ENCODE measurements at regions not wholly inside any gene's neighbourhood (a gene's known extent, or its start where the extent isn't known, plus 50 kb on each side); places are given as distances from the start of the nearest gene placed in this dataset.

GRCh38 chr12:98173773-98174427, 341.5 kb upstream of the TMPO start:
- no peak overlapping the region for H3K4me2 ChIP-seq (replicated peaks; ENCODE audit: extremely low read depth, low read length, poor library complexity, severe bottlenecking)
- no peak overlapping the region for H3K9ac ChIP-seq (ENCODE audit: insufficient read depth, low read length, poor library complexity, severe bottlenecking)
- no peaks in the 10 kb centered on the region for H3K79me2 ChIP-seq (ENCODE audit: insufficient read depth, low read length)
- H3K27me3 Mint-ChIP-seq (ENCODE audit: low read depth in 3 of 3), result peaks cover 0 to 2% (median 1%) of the 10 kb centered on the region in 3 donors
- H3K27ac Mint-ChIP-seq, result no peak overlapping the region
- peaks cover 0 to under 1% (median 0%) of the 10 kb centered on the region in 7 donors for H3K9me3 Mint-ChIP-seq
- intact Hi-C loops (cut with micrococcal nuclease), result no loop called here
- no peak for DNase-seq
- H3K4me1 Mint-ChIP-seq, result no peaks in the 10 kb centered on the region
- no peak overlapping the region for H2AFZ ChIP-seq (ENCODE audit: insufficient read depth, low read depth, low read length, poor library complexity, severe bottlenecking)
- no peaks in the 10 kb centered on the region for H3K36me3 Mint-ChIP-seq
- H3K27me3 ChIP-seq (ENCODE audit: control insufficient read depth in 2 of 2, insufficient read depth in 2 of 2, low read length in 2 of 2), result no peaks in the 10 kb centered on the region
- no peaks in the 10 kb centered on the region for H3K9me3 ChIP-seq (replicated peaks in 1 of 2; ENCODE audit: control insufficient read depth in 1 of 2, insufficient read depth in 1 of 2, low read length in 2 of 2)
- TF ChIP-seq, protein P1, sequence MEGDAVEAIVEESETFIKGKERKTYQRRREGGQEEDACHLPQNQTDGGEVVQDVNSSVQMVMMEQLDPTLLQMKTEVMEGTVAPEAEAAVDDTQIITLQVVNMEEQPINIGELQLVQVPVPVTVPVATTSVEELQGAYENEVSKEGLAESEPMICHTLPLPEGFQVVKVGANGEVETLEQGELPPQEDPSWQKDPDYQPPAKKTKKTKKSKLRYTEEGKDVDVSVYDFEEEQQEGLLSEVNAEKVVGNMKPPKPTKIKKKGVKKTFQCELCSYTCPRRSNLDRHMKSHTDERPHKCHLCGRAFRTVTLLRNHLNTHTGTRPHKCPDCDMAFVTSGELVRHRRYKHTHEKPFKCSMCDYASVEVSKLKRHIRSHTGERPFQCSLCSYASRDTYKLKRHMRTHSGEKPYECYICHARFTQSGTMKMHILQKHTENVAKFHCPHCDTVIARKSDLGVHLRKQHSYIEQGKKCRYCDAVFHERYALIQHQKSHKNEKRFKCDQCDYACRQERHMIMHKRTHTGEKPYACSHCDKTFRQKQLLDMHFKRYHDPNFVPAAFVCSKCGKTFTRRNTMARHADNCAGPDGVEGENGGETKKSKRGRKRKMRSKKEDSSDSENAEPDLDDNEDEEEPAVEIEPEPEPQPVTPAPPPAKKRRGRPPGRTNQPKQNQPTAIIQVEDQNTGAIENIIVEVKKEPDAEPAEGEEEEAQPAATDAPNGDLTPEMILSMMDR (IDR thresholded peaks at IDR 0.05), result no peak
- no peak overlapping the region for H3K4me3 ChIP-seq (replicated peaks in 1 of 3; ENCODE audit: low read depth in 2 of 3, low read length in 3 of 3)
- H3K27ac ChIP-seq (ENCODE audit: low read depth in 1 of 2, low read length in 2 of 2), result no peak overlapping the region
- H3K36me3 ChIP-seq (replicated peaks in 1 of 2; ENCODE audit: control insufficient read depth in 1 of 2, insufficient read depth in 2 of 2, low read length in 2 of 2), result no peaks in the 10 kb centered on the region
- no CpG with 5 or more reads among the region's 1 CpG for WGBS (ENCODE audit: insufficient coverage)
- H3K4me1 ChIP-seq (ENCODE audit: control insufficient read depth in 1 of 2, insufficient read depth in 2 of 2, low read length in 2 of 2), result no peaks in the 10 kb centered on the region
- no peak overlapping the region for H3K4me3 Mint-ChIP-seq
- no peaks in the 10 kb centered on the region for H4K20me1 ChIP-seq (ENCODE audit: insufficient read depth, low read length)

DNA sequence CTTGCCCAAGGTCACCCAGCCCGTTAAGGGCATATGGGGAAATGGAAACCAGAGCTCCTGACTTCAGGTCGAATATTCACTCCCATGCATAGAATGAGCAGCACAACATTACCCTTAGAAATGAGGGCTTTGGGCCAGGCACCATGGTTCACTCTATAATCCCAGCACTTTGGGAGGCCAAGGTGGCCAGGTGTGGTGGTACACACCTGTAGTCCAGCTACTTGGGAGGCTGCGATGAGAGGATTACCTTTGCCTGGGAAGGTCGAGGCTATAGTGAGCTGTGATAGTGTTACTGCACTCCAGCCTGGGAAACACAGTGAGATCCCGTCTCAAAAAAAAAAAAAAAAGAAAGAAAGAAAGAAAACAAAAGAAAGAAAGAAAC, 341.0 kb upstream of the TMPO start:
- no peaks in the 10 kb centered on the region for H3K27me3 ChIP-seq (ENCODE audit: control insufficient read depth in 2 of 2, insufficient read depth in 2 of 2, low read length in 2 of 2)
- DNase-seq, result no peak
- H3K4me3 ChIP-seq (replicated peaks in 1 of 3; ENCODE audit: low read depth in 2 of 3, low read length in 3 of 3), result no peak overlapping the region
- H2AFZ ChIP-seq (ENCODE audit: insufficient read depth, low read depth, low read length, poor library complexity, severe bottlenecking), result no peak overlapping the region
- intact Hi-C loops (cut with micrococcal nuclease), result no loop called here
- H3K9me3 ChIP-seq (replicated peaks in 1 of 2; ENCODE audit: control insufficient read depth in 1 of 2, insufficient read depth in 1 of 2, low read length in 2 of 2), result no peaks in the 10 kb centered on the region
- WGBS (ENCODE audit: insufficient coverage), result 100% methylated on average over 3 of the region's 5 CpGs
- no peaks in the 10 kb centered on the region for H3K79me2 ChIP-seq (ENCODE audit: insufficient read depth, low read length)
- TF ChIP-seq, protein P1 (IDR thresholded peaks at IDR 0.05), result no peak
- no peaks in the 10 kb centered on the region for H3K4me1 ChIP-seq (ENCODE audit: control insufficient read depth in 1 of 2, insufficient read depth in 2 of 2, low read length in 2 of 2)
- no peak overlapping the region for H3K4me3 Mint-ChIP-seq
- no peak overlapping the region for H3K27ac Mint-ChIP-seq
- no peaks in the 10 kb centered on the region for H3K9me3 Mint-ChIP-seq
- no peak overlapping the region for H3K27ac ChIP-seq (ENCODE audit: low read depth in 1 of 2, low read length in 2 of 2)
- H3K27me3 Mint-ChIP-seq (ENCODE audit: low read depth in 3 of 3), result peaks cover 0 to 3% (median 1%) of the 10 kb centered on the region in 3 donors
- no peaks in the 10 kb centered on the region for H3K36me3 Mint-ChIP-seq
- H3K4me1 Mint-ChIP-seq, result no peaks in the 10 kb centered on the region
- no peaks in the 10 kb centered on the region for H4K20me1 ChIP-seq (ENCODE audit: insufficient read depth, low read length)
- no peaks in the 10 kb centered on the region for H3K36me3 ChIP-seq (replicated peaks in 1 of 2; ENCODE audit: control insufficient read depth in 1 of 2, insufficient read depth in 2 of 2, low read length in 2 of 2)
- H3K9ac ChIP-seq (ENCODE audit: insufficient read depth, low read length, poor library complexity, severe bottlenecking), result no peak overlapping the region
- H3K4me2 ChIP-seq (replicated peaks; ENCODE audit: extremely low read depth, low read length, poor library complexity, severe bottlenecking), result no peak overlapping the region
